ENCODE measurements at regions not wholly inside any gene's neighbourhood (a gene's known extent, or its start where the extent isn't known, plus 50 kb on each side); places are given as distances from the start of the nearest gene placed in this dataset.

GRCh38 chr11:115710980-115711379 lies 206.8 kb upstream of the CADM1 start:
- no peak for TF ChIP-seq CTCF (conservative IDR thresholded peaks at IDR 0.05 in 1 of 2, IDR thresholded peaks at IDR 0.05 in 1 of 2; ENCODE audit: low read depth in 1 of 2, low read length in 2 of 2)
- no peak for TF ChIP-seq EZH2 (IDR thresholded peaks at IDR 0.05; ENCODE audit: low read length, missing control alignments)
